NCI-H345 (cell line): ENCODE measurements at regions not wholly inside any gene's neighbourhood (a gene's known extent, or its start where the extent isn't known, plus 50 kb on each side); places are given as distances from the start of the nearest gene placed in this dataset.
"Not testable (repeated sequence)": the region's sequence is repeated elsewhere in the genome, so short reads cannot be mapped to it uniquely, and the experiment has no call there.

Experiments used
- DNase-seq: peaks from one replicate; lab custom pipeline; 2025; lab: John Stamatoyannopoulos, UW

DNA sequence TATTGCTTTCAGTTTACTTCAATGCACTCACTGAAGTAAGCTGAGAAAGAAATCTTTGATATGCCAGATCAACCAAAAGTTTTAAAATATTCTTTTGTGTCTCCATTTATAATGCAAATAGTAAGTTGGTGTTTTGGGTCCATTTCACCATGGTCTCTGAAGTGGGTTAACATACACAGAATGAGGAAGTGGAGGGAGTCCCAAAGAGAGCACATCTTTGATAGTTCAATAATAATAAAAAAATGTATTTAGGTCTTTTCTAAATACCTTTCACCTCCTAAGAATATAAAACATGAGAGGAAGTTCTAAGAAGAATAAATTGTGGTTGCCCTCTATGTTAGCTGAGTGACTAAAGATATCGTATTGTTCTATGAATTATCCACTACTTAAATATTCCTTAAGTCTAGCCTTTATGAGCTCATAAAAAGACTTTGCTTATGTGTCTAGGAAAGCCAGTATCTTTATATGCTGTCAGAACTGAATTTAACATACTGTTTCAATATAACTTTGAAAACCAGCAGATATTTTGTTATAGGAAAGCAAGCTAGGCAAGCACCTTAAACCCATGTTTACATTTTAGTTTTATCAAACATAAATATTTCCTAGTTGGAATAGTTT lies 148.7 kb upstream of the ZEB2 start:
- no peak for DNase-seq

- DNase-seq: no peak
Observed at GRCh38 chr2:144666032-144666431, 146.1 kb upstream of the ZEB2 start.

DNA sequence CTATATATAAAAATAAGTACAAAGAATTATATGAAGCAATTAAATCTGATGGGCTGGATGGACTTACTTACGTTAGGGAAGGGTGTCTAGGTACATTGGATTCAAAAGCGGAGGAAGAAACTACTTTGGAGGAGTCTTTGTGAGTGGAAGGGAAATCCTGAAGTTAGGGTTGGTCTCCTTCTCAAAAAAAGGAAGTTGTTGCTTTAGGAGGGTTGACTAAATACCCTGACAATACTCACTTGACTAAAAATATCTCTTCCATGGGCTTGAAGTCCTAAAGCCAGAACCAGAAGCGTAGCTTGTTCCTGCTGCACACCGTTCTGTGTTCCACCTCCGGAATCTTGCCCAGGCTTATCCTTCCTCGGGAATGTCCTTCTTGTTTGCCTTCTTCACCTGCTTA lies 143.3 kb upstream of the ZEB2 start:
- DNase-seq: no peak

DNA sequence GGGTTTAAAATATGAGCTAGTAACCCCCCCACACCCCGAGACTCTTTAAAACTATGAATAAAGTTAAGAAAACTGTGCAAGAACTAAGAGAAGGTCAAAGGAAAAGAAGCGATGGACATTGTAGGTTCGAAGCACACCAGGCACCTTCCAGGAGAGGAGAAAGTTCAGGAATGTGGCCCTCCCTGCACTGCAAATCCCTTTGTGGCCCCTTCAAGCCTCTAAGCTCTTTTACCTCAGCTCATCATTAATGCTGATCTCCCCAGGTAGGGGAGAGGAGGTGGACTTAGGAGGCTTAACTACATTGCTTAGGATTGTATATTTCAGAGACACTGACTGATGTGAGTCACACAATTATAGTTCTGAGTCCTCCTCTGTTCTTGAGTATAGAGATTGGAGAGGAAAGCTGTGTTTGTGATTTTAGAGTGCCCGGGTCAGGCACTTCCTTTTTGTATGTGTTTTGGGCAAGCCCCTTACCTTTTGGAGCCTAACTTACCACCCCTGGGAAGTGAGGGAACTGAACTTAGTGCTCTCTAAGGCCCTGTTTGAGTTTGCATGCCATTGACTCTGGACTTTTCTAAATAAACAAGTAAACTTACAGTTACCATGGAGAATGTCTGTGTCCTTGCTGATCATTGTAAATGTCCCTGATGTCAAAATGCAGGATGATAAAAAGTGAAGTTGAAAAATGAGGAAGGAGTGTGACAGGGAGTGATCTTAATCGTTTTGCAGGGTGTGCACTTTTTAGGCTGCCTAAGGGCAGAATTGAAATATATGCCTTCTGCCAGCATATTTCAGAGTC lies 140.8 kb upstream of the ZEB2 start:
- no peak for DNase-seq

DNA sequence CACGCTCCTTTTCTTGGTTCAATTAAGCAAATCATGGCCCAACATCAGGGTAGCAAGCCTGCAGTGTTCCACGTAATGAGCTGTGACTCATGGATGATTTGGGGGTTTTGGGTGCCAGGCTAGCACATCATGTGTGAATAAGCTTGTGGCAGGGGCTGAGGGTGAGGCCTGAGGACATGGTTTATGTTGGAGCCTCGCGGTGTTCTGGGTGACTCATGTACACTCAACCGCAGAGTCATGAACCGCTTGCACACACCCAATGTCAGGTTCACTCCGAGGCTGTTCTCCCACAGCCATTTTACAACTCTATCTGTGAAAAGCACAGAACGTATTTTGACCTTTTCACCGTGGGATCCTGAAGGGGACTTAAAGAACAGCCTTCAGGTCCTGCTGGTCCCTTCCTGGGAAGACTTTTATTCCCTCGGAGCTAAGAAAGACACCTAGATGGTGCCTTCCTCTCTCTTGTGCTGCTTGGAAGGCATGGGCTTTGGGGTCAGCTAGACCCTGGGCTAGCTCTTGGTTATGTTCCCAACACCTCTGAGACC lies 139.9 kb upstream of the ZEB2 start:
- DNase-seq: no peak

GRCh38 chr2:144654523-144654922 lies 134.6 kb upstream of the ZEB2 start:
- DNase-seq: no peak

DNA sequence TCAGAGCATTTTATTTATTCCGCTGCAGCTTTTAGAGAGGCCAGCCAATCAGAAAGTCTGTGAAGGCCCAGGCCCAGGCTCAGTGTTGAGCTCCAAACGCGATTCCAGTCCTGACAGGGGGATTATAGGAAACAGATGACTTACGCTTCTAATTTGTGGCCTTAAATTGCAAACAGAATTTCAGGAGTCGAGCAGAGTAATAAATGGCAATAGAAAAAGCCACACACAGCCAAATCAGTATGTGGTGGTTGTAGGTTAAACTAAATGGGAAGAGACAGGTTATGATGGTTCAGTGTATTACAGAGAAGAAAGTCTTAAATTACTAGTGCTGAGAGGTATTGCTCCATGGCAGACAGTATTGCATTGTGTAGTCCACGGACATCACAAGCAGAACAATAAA lies 131.0 kb upstream of the ZEB2 start:
- no peak for DNase-seq

GRCh38 chr2:144648837-144649465 lies 129.0 kb upstream of the ZEB2 start:
- DNase-seq: no peak

DNA sequence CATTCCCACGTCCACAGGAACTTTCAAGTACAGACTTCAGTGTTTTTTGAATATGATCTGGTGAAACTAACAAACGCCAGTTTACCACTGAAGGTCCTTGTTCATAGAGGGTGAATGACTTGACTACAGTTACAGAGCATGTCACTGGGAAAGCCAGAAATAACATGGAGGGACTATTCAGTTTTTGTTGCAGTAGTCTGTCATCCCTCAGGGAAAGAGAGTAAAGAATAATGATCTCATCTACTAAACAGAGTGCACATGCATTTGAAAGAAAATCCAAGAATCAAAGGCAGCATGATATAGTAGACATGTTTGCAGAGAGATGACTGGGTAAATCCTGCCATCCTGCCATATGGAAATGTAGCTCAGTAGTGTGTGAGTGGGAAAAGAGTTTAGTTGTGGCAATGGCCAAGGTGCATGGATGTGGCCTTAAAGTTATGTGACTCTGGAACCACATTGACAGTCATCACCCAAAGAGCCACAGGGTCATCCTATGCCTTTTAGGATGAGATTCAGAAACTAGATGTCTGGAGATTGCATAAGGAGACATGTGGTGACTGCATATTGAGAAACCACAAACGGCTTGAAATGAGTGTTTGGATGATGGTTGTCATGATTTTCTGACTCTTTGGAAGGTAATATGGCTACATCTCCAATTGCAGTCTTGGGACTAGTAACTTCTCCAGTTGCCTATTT lies 125.3 kb upstream of the ZEB2 start:
- DNase-seq: no peak

- no peak for DNase-seq
Observed at GRCh38 chr2:144644549-144644948, 124.6 kb upstream of the ZEB2 start.

DNA sequence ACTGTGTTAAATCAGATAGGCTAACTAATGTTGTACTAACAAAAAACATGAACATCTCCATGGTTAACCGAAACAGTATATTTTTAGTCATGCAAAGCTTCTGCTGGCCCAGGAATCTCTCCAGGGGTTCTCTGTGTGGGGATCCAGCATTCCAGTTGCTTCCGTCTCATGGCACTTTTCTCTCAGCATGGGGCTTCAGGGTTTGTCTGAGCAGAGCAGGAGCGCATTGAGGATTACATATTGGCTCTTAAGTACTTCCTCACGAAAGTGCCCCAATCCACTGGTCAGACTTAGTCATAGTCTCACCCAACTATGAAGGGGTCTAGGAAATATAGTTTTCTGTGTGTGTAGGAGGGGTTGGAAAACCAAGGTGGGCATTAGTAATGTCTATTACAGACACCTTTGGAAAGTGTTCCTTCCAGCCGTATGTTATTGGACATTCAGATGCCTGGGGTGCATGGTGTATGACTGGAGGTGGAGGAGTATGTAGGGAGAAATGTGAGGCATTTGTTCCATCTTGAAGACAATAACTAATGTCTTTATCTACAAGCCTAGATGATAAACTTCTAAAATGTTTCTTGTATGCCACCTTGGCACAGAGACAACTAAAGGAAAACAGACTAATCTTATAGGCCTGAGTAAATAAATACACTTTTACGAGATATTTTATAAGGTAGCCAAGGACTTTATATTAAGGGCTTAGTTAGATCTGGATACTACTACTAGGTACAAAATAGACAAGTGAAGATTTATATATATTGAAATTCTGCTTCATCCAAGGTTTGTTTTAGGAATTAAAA lies 123.8 kb upstream of the ZEB2 start:
- no peak for DNase-seq

- DNase-seq: no peak
Observed at GRCh38 chr2:144642856-144643255, 122.9 kb upstream of the ZEB2 start.

- DNase-seq: no peak
Observed at GRCh38 chr2:144642131-144642530, 122.2 kb upstream of the ZEB2 start.

DNA sequence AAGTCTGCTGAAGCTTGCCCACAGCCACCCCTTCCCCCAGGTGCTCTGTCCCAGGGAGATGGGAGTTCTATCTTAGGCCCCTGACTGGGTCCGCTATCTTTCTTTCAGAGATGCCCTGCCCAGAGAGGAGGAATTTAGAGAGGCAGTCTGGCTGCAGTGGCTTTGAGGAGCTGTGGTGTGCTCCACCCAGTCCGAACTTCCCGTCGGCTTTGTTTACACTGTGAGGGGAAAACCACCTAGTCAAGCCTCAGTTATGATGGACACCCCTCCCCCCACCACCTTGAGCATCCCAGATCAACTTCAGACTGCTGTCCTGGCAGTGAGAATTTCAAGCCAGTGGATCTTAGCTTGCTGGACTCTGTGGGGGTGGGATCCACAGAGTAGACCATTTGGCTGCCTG lies 118.3 kb upstream of the ZEB2 start:
- not testable (repeated sequence) for DNase-seq

DNA sequence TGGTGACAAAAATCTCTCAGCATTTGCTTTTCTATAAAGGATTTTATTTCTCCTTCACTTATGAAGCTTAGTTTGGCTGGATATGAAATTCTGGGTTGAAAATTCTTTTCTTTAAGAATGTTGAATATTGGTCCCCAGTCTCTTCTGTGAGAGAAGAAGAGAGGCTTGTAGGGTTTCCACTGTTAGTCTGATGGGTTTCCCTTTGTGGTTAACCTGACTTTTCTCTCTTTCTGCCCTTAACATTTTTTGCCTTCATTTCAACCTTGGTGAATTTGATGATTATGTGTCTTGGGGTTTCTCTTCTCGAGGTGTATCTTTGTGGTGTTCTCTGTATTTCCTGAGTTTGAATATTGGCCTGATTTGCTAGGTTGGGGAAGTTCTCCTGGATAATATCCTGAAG lies 116.9 kb upstream of the ZEB2 start:
- not testable (repeated sequence) for DNase-seq

GRCh38 chr2:144632809-144633208 lies 112.9 kb upstream of the ZEB2 start:
- no peak for DNase-seq

DNA sequence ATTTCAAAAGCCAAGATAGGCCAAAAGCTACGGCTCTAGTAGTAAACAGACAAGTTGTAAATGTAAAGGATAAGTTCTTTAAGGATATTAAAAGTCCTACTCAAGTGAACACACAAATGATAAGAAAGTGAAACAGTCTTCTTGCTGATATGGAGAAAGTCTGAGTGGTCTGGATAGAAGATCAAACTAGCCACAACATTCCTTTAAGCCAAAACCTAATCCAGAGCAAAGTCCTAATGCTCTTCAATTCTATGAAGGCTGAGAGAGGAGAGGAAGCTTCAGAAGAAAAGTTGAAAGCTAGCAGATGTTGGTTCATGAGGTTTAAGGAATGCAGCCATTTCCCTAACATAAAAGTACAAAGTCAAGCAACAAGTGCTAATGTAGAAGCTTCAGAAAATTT lies 111.7 kb upstream of the ZEB2 start:
- no peak for DNase-seq

- DNase-seq: no peak
Observed at GRCh38 chr2:144630459-144631215, 110.7 kb upstream of the ZEB2 start.

DNA sequence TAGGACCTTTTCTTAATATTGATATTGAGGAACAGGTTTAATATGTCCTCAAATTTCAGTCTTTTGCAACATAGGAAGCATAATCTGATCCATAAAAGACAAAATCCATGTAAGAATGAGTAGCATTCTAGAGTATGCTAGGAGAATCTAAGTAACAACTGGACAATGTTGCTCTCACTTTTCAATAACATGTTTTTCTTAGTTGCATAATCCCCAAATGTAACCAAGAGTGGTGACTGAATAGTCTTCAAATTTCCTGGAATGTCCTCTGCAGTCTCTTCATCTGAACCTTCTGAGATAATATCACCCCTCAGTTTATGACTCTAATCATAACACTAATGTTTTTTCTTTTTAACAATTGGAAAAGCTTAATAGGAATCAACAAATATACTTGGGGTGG lies 110.0 kb upstream of the ZEB2 start:
- no peak for DNase-seq

GRCh38 chr2:144628566-144628965 lies 108.6 kb upstream of the ZEB2 start:
- DNase-seq: no peak

GRCh38 chr2:144625626-144626025 lies 105.7 kb upstream of the ZEB2 start:
- DNase-seq: no peak
